ENCODE measurements at regions not wholly inside any gene's neighbourhood (a gene's known extent, or its start where the extent isn't known, plus 50 kb on each side); places are given as distances from the start of the nearest gene placed in this dataset.

DNA sequence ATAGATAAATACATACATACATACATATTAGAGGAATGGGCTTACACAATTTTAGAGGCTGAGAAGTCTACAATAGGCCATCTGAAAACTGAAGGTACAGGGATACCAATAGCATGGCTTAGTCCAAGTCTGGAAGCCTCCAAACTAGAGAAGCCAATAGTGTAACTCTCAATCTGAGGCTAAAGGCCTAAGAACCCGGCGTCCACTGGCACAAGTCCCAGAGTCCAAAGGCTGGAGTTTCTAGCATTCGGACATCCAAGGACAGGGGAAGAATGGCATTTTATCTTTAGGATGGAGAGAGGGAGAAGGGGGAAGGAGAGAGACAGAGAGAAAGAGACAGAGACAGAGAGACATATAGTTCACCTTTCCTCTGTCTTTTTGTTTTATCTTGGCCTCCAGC lies 63.7 kb upstream of the SYT4 start:
- Histone ChIP-seq H3K9ac (ENCODE audit: extremely low read depth, low read length, poor library complexity, severe bottlenecking) (no peak overlapping the region), H3K36me3 (ENCODE audit: control insufficient read depth, insufficient read depth, low read length) (no peaks in the 10 kb centered on the region), H3K27ac (ENCODE audit: low read depth, low read length) (no peak overlapping the region), H3K9me3 (ENCODE audit: control insufficient read depth, low read length) (peaks cover 11% of the 10 kb centered on the region), H3K27me3 (ENCODE audit: control insufficient read depth, insufficient read depth, low read length, poor library complexity, severe bottlenecking) (no peaks in the 10 kb centered on the region), H3K4me1 (ENCODE audit: control insufficient read depth, insufficient read depth, low read length) (no peaks in the 10 kb centered on the region), H3K4me3 (ENCODE audit: low read length) (no peak overlapping the region)
- Mint-ChIP-seq H3K36me3 (ENCODE audit: low read depth) (no peaks in the 10 kb centered on the region), H3K27ac (no peak overlapping the region), H3K4me3 (no peak overlapping the region), H3K4me1 (no peaks in the 10 kb centered on the region), H3K9me3 (peaks cover 26% of the 10 kb centered on the region), H3K27me3 (ENCODE audit: insufficient read depth) (no peaks in the 10 kb centered on the region)
- no peak for TF ChIP-seq CTCF (conservative IDR thresholded peaks at IDR 0.05)
- no peak for DNase-seq
- 96 to 100% methylated on average over 2 to 3 of the region's 3 CpGs for WGBS, 2 experiments (ENCODE audit: insufficient coverage in 1 of 2, insufficient read length in 1 of 2)

GRCh38 chr18:43350176-43350575 lies 72.9 kb upstream of the SYT4 start:
- no peaks in the 10 kb centered on the region for H3K4me1 ChIP-seq (ENCODE audit: control insufficient read depth, insufficient read depth, low read length)
- Mint-ChIP-seq H3K27ac (no peak overlapping the region), H3K4me3 (no peak overlapping the region), H3K9me3 (no peaks in the 10 kb centered on the region), H3K36me3 (ENCODE audit: low read depth) (no peaks in the 10 kb centered on the region), H3K4me1 (no peaks in the 10 kb centered on the region), H3K27me3 (ENCODE audit: insufficient read depth) (no peaks in the 10 kb centered on the region)
- no peak for DNase-seq
- no peaks in the 10 kb centered on the region for H3K27me3 ChIP-seq (ENCODE audit: control insufficient read depth, insufficient read depth, low read length, poor library complexity, severe bottlenecking)
- no peak for TF ChIP-seq CTCF (conservative IDR thresholded peaks at IDR 0.05)
- WGBS, 2 experiments (ENCODE audit: insufficient coverage in 1 of 2, insufficient read length in 1 of 2) = 85 to 100% methylated on average over 1 of the region's 1 CpG
- no peak overlapping the region for H3K4me3 ChIP-seq (ENCODE audit: low read length)
- no peak overlapping the region for H3K9ac ChIP-seq (ENCODE audit: extremely low read depth, low read length, poor library complexity, severe bottlenecking)
- H3K27ac ChIP-seq (ENCODE audit: low read depth, low read length) = no peak overlapping the region
- H3K9me3 ChIP-seq (ENCODE audit: control insufficient read depth, low read length) = no peaks in the 10 kb centered on the region
- H3K36me3 ChIP-seq (ENCODE audit: control insufficient read depth, insufficient read depth, low read length) = no peaks in the 10 kb centered on the region

GRCh38 chr18:43364535-43364934 lies 87.2 kb upstream of the SYT4 start:
- H3K27ac Mint-ChIP-seq = no peak overlapping the region
- Histone ChIP-seq H3K9ac (ENCODE audit: extremely low read depth, low read length, poor library complexity, severe bottlenecking) (no peak overlapping the region), H3K9me3 (ENCODE audit: control insufficient read depth, low read length) (no peaks in the 10 kb centered on the region), H3K27me3 (ENCODE audit: control insufficient read depth, insufficient read depth, low read length, poor library complexity, severe bottlenecking) (no peaks in the 10 kb centered on the region), H3K4me1 (ENCODE audit: control insufficient read depth, insufficient read depth, low read length) (no peaks in the 10 kb centered on the region), H3K36me3 (ENCODE audit: control insufficient read depth, insufficient read depth, low read length) (no peaks in the 10 kb centered on the region), H3K27ac (ENCODE audit: low read depth, low read length) (no peak overlapping the region), H3K4me3 (ENCODE audit: low read length) (no peak overlapping the region)
- no peak for TF ChIP-seq CTCF (conservative IDR thresholded peaks at IDR 0.05)
- H3K4me1 Mint-ChIP-seq = no peaks in the 10 kb centered on the region
- DNase-seq = no peak
- H3K9me3 Mint-ChIP-seq = no peaks in the 10 kb centered on the region
- H3K27me3 Mint-ChIP-seq (ENCODE audit: insufficient read depth) = no peaks in the 10 kb centered on the region
- no peak overlapping the region for H3K4me3 Mint-ChIP-seq
- no peaks in the 10 kb centered on the region for H3K36me3 Mint-ChIP-seq (ENCODE audit: low read depth)

All from endodermal cell (in vitro differentiated cells).